GM19043 (cell line): ENCODE measurements at regions not wholly inside any gene's neighbourhood (a gene's known extent, or its start where the extent isn't known, plus 50 kb on each side); places are given as distances from the start of the nearest gene placed in this dataset.
"Not testable (repeated sequence)": the region's sequence is repeated elsewhere in the genome, so short reads cannot be mapped to it uniquely, and the experiment has no call there.

Experiments
- ATAC-seq: cut with Tn5 transposase; IDR thresholded peaks from one replicate; pipeline ENCODE4 v1.9.1; 2021; ENCODE audit warnings: low read depth; ENCODE audit not compliant: unreplicated experiment

GRCh38 chr18:34350778-34351177 lies 126.1 kb upstream of the NOL4 start:
- ATAC-seq = no peak

GRCh38 chr18:34352385-34353163 lies 127.9 kb upstream of the NOL4 start:
- no peak for ATAC-seq

GRCh38 chr18:34354351-34354750 lies 129.6 kb upstream of the NOL4 start:
- ATAC-seq = no peak

- no peak for ATAC-seq
These were observed 133.3 kb upstream of the NOL4 start for GRCh38 chr18:34357944-34358580.

GRCh38 chr18:34358923-34359322 lies 134.2 kb upstream of the NOL4 start:
- ATAC-seq = peak; percentile 70

- no peak for ATAC-seq
These were observed 140.0 kb upstream of the NOL4 start for GRCh38 chr18:34364699-34365098.

- ATAC-seq = no peak
These were observed 146.1 kb upstream of the NOL4 start for GRCh38 chr18:34370704-34371395.

GRCh38 chr18:34380326-34380725 lies 155.6 kb upstream of the NOL4 start:
- no peak for ATAC-seq

GRCh38 chr18:34385311-34385710 lies 160.6 kb upstream of the NOL4 start:
- ATAC-seq = no peak

- no peak for ATAC-seq
These were observed 162.1 kb upstream of the NOL4 start for GRCh38 chr18:34386803-34387202.

- no peak for ATAC-seq
These were observed 172.7 kb upstream of the NOL4 start for GRCh38 chr18:34397286-34397896.

- ATAC-seq = no peak
These were observed 175.2 kb upstream of the NOL4 start for GRCh38 chr18:34399892-34400291.

- ATAC-seq = no peak
These were observed 176.1 kb upstream of the NOL4 start for GRCh38 chr18:34400834-34401233.

- no peak for ATAC-seq
These were observed 177.1 kb upstream of the NOL4 start for GRCh38 chr18:34401775-34402174.

- not testable (repeated sequence) for ATAC-seq
These were observed 182.8 kb upstream of the NOL4 start for GRCh38 chr18:34407471-34407870.

GRCh38 chr18:34411952-34412351 lies 187.2 kb upstream of the NOL4 start:
- no peak for ATAC-seq

- ATAC-seq = no peak
These were observed 206.3 kb upstream of the NOL4 start for GRCh38 chr18:34431042-34431441.

- ATAC-seq = no peak
These were observed 219.9 kb upstream of the NOL4 start for GRCh38 chr18:34444622-34445021.

- no peak for ATAC-seq
These were observed 223.9 kb upstream of the NOL4 start for GRCh38 chr18:34448662-34449061.

GRCh38 chr18:34457761-34458160 lies 233.0 kb upstream of the NOL4 start:
- no peak for ATAC-seq

GRCh38 chr18:34458410-34458977 lies 233.8 kb upstream of the NOL4 start:
- no peak for ATAC-seq
